Body of pancreas (tissue), 4 donors: ENCODE measurements at regions not wholly inside any gene's neighbourhood (a gene's known extent, or its start where the extent isn't known, plus 50 kb on each side); places are given as distances from the start of the nearest gene placed in this dataset.

Experiments used
- POLR2A ChIP-seq, 3 donors: fragments of 450-650 bp; IDR thresholded peaks; one replicate each; pipeline ENCODE4 v1.6.1; 2016; ENCODE audit warnings: antibody characterized with exemption in 3 of 3, mild to moderate bottlenecking in 2 of 3
- TF ChIP-seq, protein P1 (sequence below), 7 experiments: fragments of 450-650 bp in 4 of 7; fragments of 200-600 bp in 3 of 7; sonication (generic) in 3 of 7; IDR thresholded peaks; one replicate each; pipeline ENCODE4 v1.5.1; 2016 to 2019; ENCODE audit warnings: antibody characterized with exemption in 7 of 7

- TF ChIP-seq, protein P1, sequence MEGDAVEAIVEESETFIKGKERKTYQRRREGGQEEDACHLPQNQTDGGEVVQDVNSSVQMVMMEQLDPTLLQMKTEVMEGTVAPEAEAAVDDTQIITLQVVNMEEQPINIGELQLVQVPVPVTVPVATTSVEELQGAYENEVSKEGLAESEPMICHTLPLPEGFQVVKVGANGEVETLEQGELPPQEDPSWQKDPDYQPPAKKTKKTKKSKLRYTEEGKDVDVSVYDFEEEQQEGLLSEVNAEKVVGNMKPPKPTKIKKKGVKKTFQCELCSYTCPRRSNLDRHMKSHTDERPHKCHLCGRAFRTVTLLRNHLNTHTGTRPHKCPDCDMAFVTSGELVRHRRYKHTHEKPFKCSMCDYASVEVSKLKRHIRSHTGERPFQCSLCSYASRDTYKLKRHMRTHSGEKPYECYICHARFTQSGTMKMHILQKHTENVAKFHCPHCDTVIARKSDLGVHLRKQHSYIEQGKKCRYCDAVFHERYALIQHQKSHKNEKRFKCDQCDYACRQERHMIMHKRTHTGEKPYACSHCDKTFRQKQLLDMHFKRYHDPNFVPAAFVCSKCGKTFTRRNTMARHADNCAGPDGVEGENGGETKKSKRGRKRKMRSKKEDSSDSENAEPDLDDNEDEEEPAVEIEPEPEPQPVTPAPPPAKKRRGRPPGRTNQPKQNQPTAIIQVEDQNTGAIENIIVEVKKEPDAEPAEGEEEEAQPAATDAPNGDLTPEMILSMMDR (IDR thresholded peaks at IDR 0.05): no peak
- TF ChIP-seq POLR2A (IDR thresholded peaks at IDR 0.05): no peak
Measured at GRCh38 chr10:2782950-2783349, 284.4 kb upstream of the PFKP start.
